SK-N-SH treated with all-trans-retinoic acid at 6 μM for 48 hours (cell line): ENCODE measurements at regions not wholly inside any gene's neighbourhood (a gene's known extent, or its start where the extent isn't known, plus 50 kb on each side); places are given as distances from the start of the nearest gene placed in this dataset.
A peak's percentile ranks its signal among the peaks of the same experiment; 100 is the strongest.

Experiments used
- ATAC-seq: fragments of 200-7000 bp; cut with Tn5 transposase; 3 replicates; pipeline ENCODE4 v1.9.1; 2020; ENCODE audit warnings: mild to moderate bottlenecking, moderate library complexity
- ARNTL ChIP-seq: fragments of 450-650 bp; formaldehyde crosslinking; IDR thresholded peaks from 2 replicates; pipeline ENCODE4 v1.5.0; 2020; ENCODE audit warnings: low read depth, mild to moderate bottlenecking, moderate library complexity, borderline replicate concordance
- BACH2 ChIP-seq: fragments of 250-450 bp; sonication (Bioruptor Pico); IDR thresholded peaks from 2 replicates; pipeline ENCODE4 v1.9.0; 2021; ENCODE audit warnings: mild to moderate bottlenecking, borderline replicate concordance
- ESRRG ChIP-seq: fragments of 250-450 bp; sonication (Bioruptor Pico); IDR thresholded peaks from 2 replicates; pipeline ENCODE4 v1.6.1; 2021; ENCODE audit warnings: mild to moderate bottlenecking
- GLIS3 ChIP-seq: fragments of 250-450 bp; sonication (Bioruptor Pico); IDR thresholded peaks from 2 replicates; pipeline ENCODE4 v1.5.0; 2020; ENCODE audit warnings: mild to moderate bottlenecking, moderate library complexity
- ISL1 ChIP-seq: fragments of 250-450 bp; sonication (Bioruptor Pico); IDR thresholded peaks from 2 replicates; pipeline ENCODE4 v2.1.2; 2022; ENCODE audit warnings: mild to moderate bottlenecking, moderate library complexity
- OSR1 ChIP-seq: fragments of 250-450 bp; sonication (Bioruptor Pico); IDR thresholded peaks from 2 replicates; pipeline ENCODE4 v1.8.0; 2022; ENCODE audit warnings: moderate library complexity, mild to moderate bottlenecking, inconsistent platforms
- PPARA ChIP-seq: fragments of 250-450 bp; sonication (Bioruptor Pico); IDR thresholded peaks from 2 replicates; pipeline ENCODE4 v1.5.0; 2020; ENCODE audit warnings: mild to moderate bottlenecking, borderline replicate concordance
- SNAI2 ChIP-seq: fragments of 250-450 bp; sonication (Bioruptor Pico); IDR thresholded peaks from 2 replicates; pipeline ENCODE4 v1.5.0; 2020; ENCODE audit warnings: mild to moderate bottlenecking, moderate library complexity
- TCF4 ChIP-seq: fragments of 250-450 bp; sonication (Bioruptor Pico); IDR thresholded peaks from 2 replicates; pipeline ENCODE4 v1.8.0; 2021; ENCODE audit warnings: mild to moderate bottlenecking, moderate library complexity, borderline replicate concordance
- TOX ChIP-seq: fragments of 250-450 bp; sonication (Bioruptor Pico); IDR thresholded peaks from 2 replicates; pipeline ENCODE4 v1.8.0; 2021; ENCODE audit warnings: mild to moderate bottlenecking, moderate library complexity, borderline replicate concordance
- ZFP3 ChIP-seq: fragments of 250-450 bp; sonication (Bioruptor Pico); IDR thresholded peaks from 2 replicates; pipeline ENCODE4 v1.5.0; 2020; ENCODE audit warnings: mild to moderate bottlenecking, moderate library complexity
- ZFP30 ChIP-seq: fragments of 450-650 bp; formaldehyde crosslinking; IDR thresholded peaks from 2 replicates; pipeline ENCODE4 v1.5.0; 2022; ENCODE audit warnings: mild to moderate bottlenecking, moderate library complexity
- ZNF565 ChIP-seq: fragments of 450-650 bp; formaldehyde crosslinking; conservative IDR thresholded peaks from 2 replicates; pipeline ENCODE4 v1.5.0; 2020; ENCODE audit warnings: low read depth, mild to moderate bottlenecking, moderate library complexity
- ZNF70 ChIP-seq: fragments of 450-650 bp; formaldehyde crosslinking; IDR thresholded peaks from 2 replicates; pipeline ENCODE4 v1.5.0; 2020; ENCODE audit warnings: mild to moderate bottlenecking, moderate library complexity
- ZNF8 ChIP-seq: fragments of 450-650 bp; formaldehyde crosslinking; IDR thresholded peaks from 2 replicates; pipeline ENCODE4 v1.5.0; 2020; ENCODE audit warnings: mild to moderate bottlenecking, moderate library complexity
- TF ChIP-seq, protein P1 (sequence below): fragments of 250-450 bp; sonication (Bioruptor Pico); IDR thresholded peaks from 2 replicates; pipeline ENCODE4 v1.8.0; 2021; ENCODE audit warnings: low read depth, mild to moderate bottlenecking, moderate library complexity, borderline replicate concordance
- TF ChIP-seq, protein P2 (sequence below): fragments of 250-450 bp; sonication (Bioruptor Pico); IDR thresholded peaks from 2 replicates; pipeline ENCODE4 v1.5.1; 2020; ENCODE audit warnings: low read depth, mild to moderate bottlenecking, moderate library complexity
- TF ChIP-seq, protein P3 (sequence below): fragments of 250-450 bp; sonication (Bioruptor Pico); IDR thresholded peaks from 2 replicates; pipeline ENCODE4 v1.5.1; 2021; ENCODE audit warnings: mild to moderate bottlenecking, moderate library complexity
- TF ChIP-seq, protein P4 (sequence below): fragments of 250-450 bp; sonication (Bioruptor Pico); IDR thresholded peaks from 2 replicates; pipeline ENCODE4 v1.5.0; 2020; ENCODE audit warnings: mild to moderate bottlenecking, moderate library complexity

DNA sequence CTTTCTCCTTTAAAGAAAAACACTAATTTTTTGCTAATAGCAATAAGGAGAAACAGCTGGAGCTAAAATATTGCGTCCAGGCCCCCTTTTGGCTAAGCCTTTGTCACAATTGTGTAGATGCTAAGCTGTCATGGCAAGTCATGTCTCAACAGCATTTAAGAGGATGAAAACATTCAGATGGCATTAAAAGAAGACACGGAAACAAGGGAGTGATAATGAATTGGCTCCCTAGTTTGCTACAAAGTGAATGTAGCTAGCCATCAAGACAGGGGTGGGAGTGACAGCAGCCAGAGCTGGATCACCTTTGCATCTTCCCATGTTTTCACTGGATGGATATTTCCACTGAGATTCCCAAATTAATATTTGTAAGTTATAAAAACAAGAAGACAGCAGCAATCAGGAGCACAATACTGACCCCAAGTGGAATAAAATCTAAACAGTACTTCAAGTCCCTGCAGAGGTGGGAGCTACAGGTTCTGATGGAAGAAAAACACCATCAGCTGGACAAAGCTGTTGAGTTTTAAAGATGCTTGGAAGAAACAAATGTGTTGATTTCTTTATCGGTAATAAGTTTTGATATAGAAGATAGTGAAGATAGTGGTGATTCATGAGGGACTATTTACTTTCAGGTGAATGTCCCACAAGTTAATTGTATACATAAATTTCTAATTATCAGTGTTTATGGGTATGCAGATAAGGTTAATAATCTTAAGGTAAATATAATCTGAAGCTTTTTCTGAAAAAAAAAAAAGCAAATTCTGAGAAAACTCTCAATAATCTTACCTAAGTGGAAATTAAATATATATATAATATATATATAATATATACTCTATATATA lies 129.4 kb downstream of the SLC16A9 start:
- TF ChIP-seq TOX (CRISPR knock-in tag) (no peak), ZNF70 (no peak), ARNTL (CRISPR knock-in tag) (no peak), ZNF8 (CRISPR knock-in tag) (no peak), OSR1 (CRISPR knock-in tag) (no peak), ESRRG (CRISPR knock-in tag) (no peak), ISL1 (no peak), PPARA (no peak), TCF4 (CRISPR knock-in tag) (no peak)
- TF ChIP-seq, protein P1, sequence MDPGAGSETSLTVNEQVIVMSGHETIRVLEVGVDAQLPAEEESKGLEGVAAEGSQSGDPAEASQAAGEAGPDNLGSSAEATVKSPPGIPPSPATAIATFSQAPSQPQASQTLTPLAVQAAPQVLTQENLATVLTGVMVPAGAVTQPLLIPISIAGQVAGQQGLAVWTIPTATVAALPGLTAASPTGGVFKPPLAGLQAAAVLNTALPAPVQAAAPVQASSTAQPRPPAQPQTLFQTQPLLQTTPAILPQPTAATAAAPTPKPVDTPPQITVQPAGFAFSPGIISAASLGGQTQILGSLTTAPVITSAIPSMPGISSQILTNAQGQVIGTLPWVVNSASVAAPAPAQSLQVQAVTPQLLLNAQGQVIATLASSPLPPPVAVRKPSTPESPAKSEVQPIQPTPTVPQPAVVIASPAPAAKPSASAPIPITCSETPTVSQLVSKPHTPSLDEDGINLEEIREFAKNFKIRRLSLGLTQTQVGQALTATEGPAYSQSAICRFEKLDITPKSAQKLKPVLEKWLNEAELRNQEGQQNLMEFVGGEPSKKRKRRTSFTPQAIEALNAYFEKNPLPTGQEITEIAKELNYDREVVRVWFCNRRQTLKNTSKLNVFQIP (CRISPR knock-in tag) = no peak
- TF ChIP-seq, protein P2, sequence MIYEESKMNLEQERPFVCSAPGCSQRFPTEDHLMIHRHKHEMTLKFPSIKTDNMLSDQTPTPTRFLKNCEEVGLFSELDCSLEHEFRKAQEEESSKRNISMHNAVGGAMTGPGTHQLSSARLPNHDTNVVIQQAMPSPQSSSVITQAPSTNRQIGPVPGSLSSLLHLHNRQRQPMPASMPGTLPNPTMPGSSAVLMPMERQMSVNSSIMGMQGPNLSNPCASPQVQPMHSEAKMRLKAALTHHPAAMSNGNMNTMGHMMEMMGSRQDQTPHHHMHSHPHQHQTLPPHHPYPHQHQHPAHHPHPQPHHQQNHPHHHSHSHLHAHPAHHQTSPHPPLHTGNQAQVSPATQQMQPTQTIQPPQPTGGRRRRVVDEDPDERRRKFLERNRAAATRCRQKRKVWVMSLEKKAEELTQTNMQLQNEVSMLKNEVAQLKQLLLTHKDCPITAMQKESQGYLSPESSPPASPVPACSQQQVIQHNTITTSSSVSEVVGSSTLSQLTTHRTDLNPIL (CRISPR knock-in tag) = no peak
- ATAC-seq = peak; percentile 59

DNA sequence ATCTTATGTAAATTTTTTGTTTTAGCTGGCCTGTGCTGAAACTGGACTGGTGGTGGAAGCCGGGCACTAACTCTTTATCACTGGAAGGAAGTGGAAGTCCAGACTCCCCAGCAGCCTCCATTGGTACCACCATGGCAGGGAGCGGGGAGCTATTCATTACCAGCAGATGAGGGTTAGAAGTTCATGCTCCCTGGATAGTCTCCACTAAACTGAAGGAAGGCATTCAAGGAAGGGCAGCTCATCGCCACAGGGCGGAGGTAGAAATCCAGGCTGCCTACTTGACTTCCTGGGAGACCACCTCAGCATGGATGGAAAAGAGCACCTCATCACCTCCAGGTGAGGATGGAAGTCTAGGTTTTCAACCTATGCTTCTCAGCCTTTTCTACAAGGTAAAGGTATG lies 130.9 kb downstream of the SLC16A9 start:
- ATAC-seq = no peak
- TF ChIP-seq BACH2 (CRISPR knock-in tag) (no peak), GLIS3 (CRISPR knock-in tag) (no peak), ZNF565 (no peak), ZFP3 (CRISPR knock-in tag) (no peak), TCF4 (CRISPR knock-in tag) (no peak), ISL1 (no peak), OSR1 (CRISPR knock-in tag) (no peak), SNAI2 (CRISPR knock-in tag) (no peak), ZNF8 (CRISPR knock-in tag) (no peak), PPARA (no peak), TOX (CRISPR knock-in tag) (no peak), ZFP30 (CRISPR knock-in tag) (no peak), ESRRG (CRISPR knock-in tag) (no peak), ZNF70 (no peak)
- TF ChIP-seq, protein P1 (CRISPR knock-in tag) = no peak
- TF ChIP-seq, protein P3, sequence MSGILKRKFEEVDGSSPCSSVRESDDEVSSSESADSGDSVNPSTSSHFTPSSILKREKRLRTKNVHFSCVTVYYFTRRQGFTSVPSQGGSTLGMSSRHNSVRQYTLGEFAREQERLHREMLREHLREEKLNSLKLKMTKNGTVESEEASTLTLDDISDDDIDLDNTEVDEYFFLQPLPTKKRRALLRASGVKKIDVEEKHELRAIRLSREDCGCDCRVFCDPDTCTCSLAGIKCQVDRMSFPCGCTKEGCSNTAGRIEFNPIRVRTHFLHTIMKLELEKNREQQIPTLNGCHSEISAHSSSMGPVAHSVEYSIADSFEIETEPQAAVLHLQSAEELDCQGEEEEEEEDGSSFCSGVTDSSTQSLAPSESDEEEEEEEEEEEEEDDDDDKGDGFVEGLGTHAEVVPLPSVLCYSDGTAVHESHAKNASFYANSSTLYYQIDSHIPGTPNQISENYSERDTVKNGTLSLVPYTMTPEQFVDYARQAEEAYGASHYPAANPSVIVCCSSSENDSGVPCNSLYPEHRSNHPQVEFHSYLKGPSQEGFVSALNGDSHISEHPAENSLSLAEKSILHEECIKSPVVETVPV (CRISPR knock-in tag) = no peak
- TF ChIP-seq, protein P4, sequence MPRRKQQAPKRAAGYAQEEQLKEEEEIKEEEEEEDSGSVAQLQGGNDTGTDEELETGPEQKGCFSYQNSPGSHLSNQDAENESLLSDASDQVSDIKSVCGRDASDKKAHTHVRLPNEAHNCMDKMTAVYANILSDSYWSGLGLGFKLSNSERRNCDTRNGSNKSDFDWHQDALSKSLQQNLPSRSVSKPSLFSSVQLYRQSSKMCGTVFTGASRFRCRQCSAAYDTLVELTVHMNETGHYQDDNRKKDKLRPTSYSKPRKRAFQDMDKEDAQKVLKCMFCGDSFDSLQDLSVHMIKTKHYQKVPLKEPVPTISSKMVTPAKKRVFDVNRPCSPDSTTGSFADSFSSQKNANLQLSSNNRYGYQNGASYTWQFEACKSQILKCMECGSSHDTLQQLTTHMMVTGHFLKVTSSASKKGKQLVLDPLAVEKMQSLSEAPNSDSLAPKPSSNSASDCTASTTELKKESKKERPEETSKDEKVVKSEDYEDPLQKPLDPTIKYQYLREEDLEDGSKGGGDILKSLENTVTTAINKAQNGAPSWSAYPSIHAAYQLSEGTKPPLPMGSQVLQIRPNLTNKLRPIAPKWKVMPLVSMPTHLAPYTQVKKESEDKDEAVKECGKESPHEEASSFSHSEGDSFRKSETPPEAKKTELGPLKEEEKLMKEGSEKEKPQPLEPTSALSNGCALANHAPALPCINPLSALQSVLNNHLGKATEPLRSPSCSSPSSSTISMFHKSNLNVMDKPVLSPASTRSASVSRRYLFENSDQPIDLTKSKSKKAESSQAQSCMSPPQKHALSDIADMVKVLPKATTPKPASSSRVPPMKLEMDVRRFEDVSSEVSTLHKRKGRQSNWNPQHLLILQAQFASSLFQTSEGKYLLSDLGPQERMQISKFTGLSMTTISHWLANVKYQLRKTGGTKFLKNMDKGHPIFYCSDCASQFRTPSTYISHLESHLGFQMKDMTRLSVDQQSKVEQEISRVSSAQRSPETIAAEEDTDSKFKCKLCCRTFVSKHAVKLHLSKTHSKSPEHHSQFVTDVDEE (CRISPR knock-in tag) = no peak
- TF ChIP-seq, protein P2 (CRISPR knock-in tag) = no peak
